GM12878 (cell line): ENCODE measurements at regions not wholly inside any gene's neighbourhood (a gene's known extent, or its start where the extent isn't known, plus 50 kb on each side); places are given as distances from the start of the nearest gene placed in this dataset.

Experiments used
- CTCF ChIP-seq, 3 experiments: IDR thresholded peaks in 2 of 3; conservative IDR thresholded peaks in 1 of 3; 2 replicates each; pipeline ENCODE4 v1.5.1; 2011; ENCODE audit warnings: low read depth in 3 of 3, low read length in 3 of 3, mild to moderate bottlenecking in 3 of 3, control low read depth in 2 of 3, moderate library complexity in 2 of 3, inconsistent platforms in 1 of 3, mixed read lengths in 1 of 3; ENCODE audit not compliant: control insufficient read depth in 2 of 3, insufficient read depth in 1 of 3; ENCODE audit errors: extremely low read depth in 1 of 3
- EP300 ChIP-seq, 2 experiments: fragments of 150-350 bp in 1 of 2; IDR thresholded peaks; 2 replicates each; pipeline ENCODE4 v1.6.1; 2011 to 2012; ENCODE audit warnings: low read depth in 2 of 2, low read length in 2 of 2, borderline replicate concordance in 1 of 2, improper control_type of control experiment in 1 of 2, inconsistent platforms in 1 of 2; ENCODE audit not compliant: control insufficient read depth in 1 of 2
- EZH2 ChIP-seq: IDR thresholded peaks from 2 replicates; pipeline ENCODE4 v1.6.1; 2012; ENCODE audit warnings: low read depth, mild to moderate bottlenecking, control low read depth, inconsistent platforms, low read length, borderline replicate concordance; ENCODE audit not compliant: control insufficient read depth
- TAF1 ChIP-seq: IDR thresholded peaks from 2 replicates; pipeline ENCODE4 v1.6.1; 2011; ENCODE audit warnings: mild to moderate bottlenecking, low read depth, low read length, borderline replicate concordance

GRCh38 chr10:49241385-49241784 is 53.2 kb upstream of the TMEM273 start:
- TF ChIP-seq CTCF (IDR thresholded peaks at IDR 0.05 in 2 of 3, conservative IDR thresholded peaks at IDR 0.05 in 1 of 3; ENCODE audit: control insufficient read depth in 2 of 3, extremely low read depth in 1 of 3, insufficient read depth in 1 of 3, low read depth in 3 of 3, low read length in 3 of 3) (no peak), TAF1 (no peak), EZH2 (no peak), EP300 (IDR thresholded peaks at IDR 0.05; ENCODE audit: borderline replicate concordance in 1 of 2, control insufficient read depth in 1 of 2, low read depth in 2 of 2, low read length in 2 of 2) (no peak)
